ENCODE measurements at regions not wholly inside any gene's neighbourhood (a gene's known extent, or its start where the extent isn't known, plus 50 kb on each side); places are given as distances from the start of the nearest gene placed in this dataset.

- DNase-seq (ENCODE audit: low read depth) = no peak
Observed at GRCh38 chr6:109918227-109918626, 59.9 kb upstream of the GPR6 start.

GRCh38 chr6:109920911-109921310 lies 57.2 kb upstream of the GPR6 start:
- DNase-seq (ENCODE audit: low read depth) = no peak

DNA sequence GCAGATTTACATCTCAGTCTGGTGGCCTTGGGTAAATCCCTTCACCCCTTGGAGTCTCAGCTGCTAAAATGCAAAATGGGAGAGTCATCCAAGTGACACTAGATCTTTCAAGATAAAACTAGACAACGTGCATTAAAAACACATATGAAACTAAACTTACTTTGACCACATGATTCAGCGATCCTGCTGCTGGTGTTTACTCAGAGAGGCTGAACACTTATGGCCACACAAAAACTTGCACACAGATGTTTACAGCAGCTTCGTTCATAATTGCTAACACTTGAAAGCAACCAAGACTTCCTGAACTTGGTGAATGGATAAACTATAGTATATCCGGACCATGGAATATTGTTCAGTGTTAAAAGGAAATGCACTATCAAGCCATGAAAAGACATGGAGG lies 55.3 kb upstream of the GPR6 start:
- DNase-seq (ENCODE audit: low read depth) = no peak

DNA sequence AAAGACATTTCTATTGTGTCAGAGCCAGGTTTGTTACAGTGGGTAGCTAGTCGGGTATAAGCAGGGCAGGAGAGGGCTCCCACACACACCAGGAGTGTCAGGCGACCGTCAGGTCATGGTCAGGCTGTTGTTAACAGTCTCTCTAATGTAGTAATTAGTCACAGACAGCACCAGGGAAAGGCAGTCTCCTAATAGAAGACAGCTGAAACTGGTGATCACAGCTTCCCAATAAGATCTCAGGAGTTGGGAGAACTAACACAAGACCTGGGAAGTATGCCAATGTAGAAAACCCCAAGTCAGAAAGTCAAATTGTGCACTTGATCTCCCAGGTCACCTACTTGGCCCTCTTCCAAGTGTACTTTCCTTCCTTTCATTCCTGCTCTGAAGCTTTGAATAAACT lies 53.0 kb upstream of the GPR6 start:
- no peak for DNase-seq (ENCODE audit: low read depth)

DNA sequence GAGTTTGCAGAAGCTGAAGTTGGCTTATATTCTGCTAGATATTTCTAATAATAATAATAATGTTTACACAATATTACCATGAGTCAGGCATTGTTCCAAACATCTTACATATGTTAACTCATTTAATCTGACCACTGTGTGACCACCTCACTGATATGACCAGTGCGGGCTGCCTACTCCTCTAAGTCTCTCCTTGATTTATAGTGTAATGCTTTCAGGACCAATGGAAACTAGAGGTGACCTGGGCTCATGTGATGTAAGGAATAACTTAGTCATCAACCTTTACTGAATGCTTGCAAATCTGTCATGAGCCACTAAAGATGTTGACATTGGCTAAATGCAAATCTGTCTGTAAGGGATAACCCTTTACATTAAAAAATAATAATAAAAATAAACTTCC lies 51.1 kb upstream of the GPR6 start:
- no peak for DNase-seq (ENCODE audit: low read depth)
